ENCODE measurements at regions not wholly inside any gene's neighbourhood (a gene's known extent, or its start where the extent isn't known, plus 50 kb on each side); places are given as distances from the start of the nearest gene placed in this dataset.

GRCh38 chrX:98452456-98452855 is 1568.7 kb downstream of the RPA4 start:
- TF ChIP-seq CTCF (conservative IDR thresholded peaks at IDR 0.05; ENCODE audit: low read depth, low read length) (no peak), EZH2 (IDR thresholded peaks at IDR 0.05; ENCODE audit: low read length, unreplicated experiment) (no peak)
